ENCODE measurements at regions not wholly inside any gene's neighbourhood (a gene's known extent, or its start where the extent isn't known, plus 50 kb on each side); places are given as distances from the start of the nearest gene placed in this dataset.
"Not testable (repeated sequence)": the region's sequence is repeated elsewhere in the genome, so short reads cannot be mapped to it uniquely, and the experiment has no call there.

DNA sequence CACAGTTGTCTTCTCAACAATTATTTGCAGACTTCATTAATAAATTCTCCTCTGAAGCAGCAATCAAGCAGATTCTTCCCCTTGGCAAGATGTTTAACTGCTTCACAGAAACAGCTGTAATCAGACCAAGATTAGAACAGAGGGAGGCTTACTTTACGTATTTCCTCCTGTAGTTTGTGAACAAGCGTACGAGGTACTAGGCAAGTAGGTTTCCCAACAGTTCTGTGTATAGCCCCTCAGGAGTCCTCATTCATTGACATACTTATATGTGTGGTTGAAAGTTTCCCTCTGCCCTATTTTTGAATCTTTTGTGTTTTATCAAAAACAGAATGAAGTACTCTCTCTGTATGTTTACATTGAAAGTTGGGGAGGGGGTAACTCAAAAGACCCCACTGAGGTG is 128.0 kb downstream of the SPATA31D1 start:
- DNase-seq (ENCODE audit: low read depth) = no peak

DNA sequence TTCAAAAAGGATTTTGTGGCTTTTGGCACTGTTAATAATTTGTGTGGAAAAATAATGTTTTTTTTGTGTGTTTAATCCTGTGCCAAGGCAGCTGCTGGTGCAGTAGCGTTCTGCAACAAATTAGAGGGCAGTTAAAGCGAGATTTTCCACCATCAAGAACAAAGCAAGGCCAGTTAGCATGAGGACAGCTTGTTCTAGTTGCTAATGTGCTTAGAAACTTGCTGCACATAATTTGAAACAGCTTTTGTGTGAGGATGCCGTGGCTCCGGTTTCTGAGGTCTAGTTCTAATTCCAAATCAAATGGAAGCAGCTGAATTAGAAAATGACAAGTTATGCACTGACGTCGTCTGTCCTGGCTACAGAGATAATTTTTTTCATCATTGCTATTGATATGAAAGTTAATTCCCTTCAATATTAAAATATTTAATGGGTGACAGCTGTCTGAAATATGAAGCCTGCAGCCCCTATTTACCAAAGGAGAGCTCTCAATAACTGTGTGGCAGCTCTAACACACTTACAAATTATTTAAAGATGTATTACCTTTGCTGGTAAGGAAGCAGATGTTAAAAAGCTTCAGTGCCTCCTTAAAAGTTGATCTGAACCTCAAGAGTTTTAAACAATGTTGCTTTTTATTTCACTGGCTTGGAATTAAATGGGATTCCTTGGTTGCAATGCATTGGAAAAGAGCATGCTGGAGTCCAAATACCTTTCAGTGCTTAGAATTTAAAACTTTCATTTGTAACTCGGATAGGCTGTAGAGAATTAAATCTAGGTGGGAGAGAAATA is 128.6 kb downstream of the SPATA31D1 start:
- DNase-seq (ENCODE audit: low read depth) = peak; percentile 77

DNA sequence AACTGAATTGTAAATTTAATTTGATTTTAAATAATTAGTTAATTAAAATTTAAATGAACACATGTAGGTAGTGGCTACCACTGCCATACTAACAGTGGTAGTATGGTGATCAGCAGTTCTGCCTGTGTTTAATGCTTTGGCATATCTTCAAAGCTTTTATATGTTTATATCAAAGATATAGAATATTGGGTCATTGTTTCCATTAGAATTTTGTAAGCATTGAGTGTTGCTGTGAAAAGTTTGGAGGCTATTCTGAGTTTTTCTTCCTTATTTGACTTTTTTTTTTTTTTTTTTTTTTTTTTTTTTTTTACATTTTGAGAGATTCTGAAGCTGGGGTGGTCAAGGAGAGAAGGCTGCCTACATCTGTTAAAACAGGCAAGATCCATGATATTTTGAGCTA is 134.2 kb downstream of the SPATA31D1 start:
- DNase-seq (ENCODE audit: low read depth) = no peak

DNA sequence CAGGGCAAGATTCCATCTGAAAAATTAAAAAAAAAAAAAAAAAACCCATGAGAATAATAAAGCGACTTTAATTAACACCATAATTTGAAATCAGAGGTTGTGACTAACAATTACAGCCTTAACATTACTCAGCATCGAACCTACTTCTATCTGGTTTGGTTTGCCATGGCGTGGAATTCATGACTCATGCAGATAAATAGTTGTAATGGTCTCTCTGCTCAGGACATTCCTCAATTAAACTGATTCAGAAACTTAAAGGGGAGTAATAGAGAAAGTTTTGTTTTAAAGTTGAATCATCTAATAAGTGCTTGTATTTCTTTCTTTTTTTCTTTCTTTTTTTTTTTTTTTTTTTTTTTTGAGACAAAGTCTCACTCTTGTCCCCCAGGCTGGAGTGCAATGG is 135.5 kb downstream of the SPATA31D1 start:
- no peak for DNase-seq (ENCODE audit: low read depth)

DNA sequence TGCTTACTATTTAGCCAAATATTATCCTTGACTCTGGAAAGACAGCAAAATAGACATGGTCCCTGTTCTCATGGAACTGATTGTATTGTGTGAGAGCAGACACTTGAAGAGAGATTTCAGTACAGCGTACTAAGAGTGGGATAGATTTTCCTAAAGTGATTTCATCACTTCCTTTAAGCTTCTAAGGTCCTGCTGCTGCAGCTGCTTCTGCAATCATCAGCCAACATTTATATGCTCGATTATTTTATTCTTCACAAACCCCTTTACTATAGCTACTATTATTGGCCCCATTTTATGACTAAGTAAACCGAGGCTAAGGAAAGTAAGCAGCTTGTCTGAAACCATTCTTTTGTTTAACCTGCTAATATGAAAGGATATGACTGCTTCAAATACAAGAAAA is 137.7 kb downstream of the SPATA31D1 start:
- no peak for DNase-seq (ENCODE audit: low read depth)

DNA sequence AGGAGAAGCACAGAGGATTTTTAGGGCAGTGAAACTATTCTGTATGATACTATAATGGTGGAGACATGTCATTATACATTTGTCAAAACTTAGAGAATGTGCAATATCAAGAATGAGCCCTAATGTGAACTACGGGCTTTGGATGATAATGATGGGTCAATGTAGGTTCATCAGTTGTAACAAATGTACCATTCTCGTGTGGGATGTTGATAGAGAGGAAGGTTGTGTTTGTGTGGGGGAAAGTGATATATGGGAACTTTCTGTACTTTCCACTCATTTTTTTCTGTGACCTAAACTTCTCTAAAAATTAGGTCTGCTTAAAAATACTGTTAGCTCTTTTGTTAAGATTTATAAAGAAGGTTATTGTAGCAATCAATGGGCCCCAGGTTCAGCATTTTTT is 138.9 kb downstream of the SPATA31D1 start:
- no peak for DNase-seq (ENCODE audit: low read depth)

DNA sequence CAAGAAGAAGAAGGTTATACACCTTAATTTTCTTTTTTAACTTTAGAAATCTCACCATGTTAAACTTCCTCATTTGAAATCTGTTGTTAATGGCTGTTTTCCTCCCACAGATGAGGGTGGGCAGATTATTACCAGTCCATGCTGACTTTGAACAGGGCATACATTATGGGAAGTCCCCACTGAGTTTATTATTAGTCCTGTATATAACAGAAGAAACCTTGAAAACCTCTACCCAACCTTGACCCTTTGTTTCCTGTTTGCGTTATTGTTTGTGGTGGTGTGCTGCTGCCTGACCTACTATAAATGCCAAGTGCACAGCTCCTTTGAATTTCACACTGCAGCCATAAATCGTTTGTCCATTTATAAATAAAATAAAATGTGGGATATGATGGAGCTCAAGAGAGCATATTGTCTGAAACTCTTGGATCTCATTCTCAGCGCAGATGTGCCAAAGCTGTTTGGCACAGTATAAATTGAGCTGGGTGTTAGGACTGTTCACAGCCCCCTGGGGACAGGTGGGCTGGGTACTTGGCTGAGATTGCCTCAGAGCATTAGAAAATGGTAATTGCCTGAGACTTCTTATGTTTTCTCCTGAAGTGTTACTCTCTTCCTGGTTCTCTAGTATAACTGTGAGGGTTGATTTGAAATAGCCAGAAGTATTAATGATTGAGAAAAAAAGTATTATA is 139.6 kb downstream of the SPATA31D1 start:
- DNase-seq (ENCODE audit: low read depth) = no peak

DNA sequence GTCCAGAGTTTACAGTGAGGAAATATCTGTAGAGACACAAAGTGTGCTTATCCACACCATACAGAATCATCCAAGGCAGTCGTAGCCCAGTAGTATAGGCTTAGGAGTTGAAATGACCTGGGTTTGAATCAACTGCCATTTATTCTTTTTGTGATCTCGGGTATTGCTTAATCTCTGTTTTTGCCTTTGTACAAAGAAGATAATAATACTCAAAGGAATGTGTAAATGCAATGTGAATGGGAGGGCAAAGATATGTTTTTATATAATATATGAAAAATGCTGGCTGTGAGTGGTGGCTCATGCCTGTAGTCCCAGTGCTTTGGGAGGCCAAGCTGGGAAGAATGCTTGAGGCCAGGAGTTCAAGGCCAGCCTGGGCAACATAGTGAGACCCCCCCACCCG is 141.1 kb downstream of the SPATA31D1 start:
- DNase-seq (ENCODE audit: low read depth) = no peak

DNA sequence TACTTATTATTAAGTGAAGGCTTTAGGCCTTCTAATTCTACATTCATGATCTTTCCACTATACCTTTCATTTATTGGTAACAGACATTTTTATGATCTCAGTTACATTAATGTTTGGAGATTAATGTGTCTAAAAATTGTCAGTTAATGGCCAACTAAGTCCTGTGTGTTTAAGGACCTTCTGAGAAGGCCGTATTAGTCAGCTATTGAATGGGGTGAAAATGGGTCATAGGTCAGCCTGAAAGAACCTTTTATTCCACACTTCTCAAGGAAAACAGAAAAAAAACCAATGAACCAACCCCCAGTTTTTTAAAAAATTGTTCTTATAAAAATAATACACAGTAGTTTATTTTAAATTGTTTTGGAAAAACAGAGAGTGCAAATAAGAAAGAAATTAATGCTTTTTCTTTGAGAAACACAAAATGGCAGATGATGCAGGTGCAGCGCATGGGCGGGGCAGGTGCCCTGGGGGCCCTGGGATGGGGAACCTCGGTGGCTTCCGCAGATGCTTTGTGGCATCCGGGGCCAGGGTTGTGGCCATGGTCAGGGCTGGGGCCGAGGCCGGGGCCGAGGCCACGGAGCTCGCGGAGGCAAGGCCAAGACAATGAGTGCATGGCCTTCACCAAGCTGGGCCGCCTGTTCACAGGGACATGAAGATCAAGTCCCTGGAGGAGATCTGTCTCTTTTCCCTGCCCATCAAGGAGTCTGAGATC is 141.9 kb downstream of the SPATA31D1 start:
- no peak for DNase-seq (ENCODE audit: low read depth)

DNA sequence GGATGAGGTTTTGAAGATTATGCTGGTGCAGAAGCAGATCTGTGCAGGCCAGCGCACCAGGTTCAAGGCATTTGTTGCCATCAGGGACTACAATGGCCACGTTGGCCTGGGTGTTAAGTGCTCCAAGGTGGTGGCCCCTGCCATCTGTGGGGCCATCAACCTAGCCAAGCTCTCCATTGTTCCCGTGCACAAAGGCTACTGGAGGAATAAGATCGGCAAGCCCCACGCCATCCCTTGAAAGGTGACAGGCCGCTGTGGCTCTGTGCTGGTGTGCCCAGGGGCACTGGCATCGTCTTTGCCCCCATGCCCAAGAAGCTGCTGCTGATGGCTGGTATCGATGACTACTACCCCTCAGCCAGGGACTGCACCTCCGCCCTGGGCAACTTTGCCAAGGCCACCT is 142.5 kb downstream of the SPATA31D1 start:
- DNase-seq (ENCODE audit: low read depth) = no peak

DNA sequence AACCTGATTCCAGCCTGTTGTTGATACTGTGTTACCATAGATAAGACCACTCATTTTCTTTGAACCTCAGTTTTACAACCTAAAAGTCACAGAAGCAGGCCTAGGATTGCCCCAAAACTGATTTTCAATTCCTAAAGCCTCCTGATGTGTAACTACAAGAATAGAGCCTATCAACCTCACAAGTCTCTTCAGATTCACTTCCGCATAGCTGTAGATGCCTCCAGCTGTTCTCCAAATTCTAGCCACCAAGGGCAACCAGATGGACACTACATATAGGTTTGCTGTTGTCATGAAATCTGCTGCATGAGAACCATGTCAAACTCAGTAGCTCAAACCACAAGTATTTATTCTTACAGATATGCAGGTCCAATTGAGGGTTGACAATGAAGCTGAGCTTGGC is 143.5 kb downstream of the SPATA31D1 start:
- DNase-seq (ENCODE audit: low read depth) = no peak

DNA sequence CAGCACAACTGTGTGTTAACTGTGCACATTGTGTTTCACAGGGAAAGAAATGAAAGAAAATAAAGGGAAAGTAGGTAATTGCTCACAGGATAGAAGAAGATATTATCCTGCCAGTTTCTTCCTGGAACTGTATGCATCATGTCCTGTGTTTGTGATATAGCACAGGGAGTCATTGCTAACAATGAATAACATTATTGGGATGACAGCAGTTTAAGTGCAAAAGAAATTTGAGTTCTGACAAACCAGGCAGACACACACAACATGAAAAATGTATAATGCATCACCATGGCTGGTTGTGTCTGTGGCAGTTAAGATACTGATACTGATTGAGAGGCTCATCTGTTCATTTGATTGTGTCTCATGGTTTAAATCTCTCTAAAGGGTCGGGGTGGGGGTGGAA is 145.4 kb downstream of the SPATA31D1 start:
- no peak for DNase-seq (ENCODE audit: low read depth)

DNA sequence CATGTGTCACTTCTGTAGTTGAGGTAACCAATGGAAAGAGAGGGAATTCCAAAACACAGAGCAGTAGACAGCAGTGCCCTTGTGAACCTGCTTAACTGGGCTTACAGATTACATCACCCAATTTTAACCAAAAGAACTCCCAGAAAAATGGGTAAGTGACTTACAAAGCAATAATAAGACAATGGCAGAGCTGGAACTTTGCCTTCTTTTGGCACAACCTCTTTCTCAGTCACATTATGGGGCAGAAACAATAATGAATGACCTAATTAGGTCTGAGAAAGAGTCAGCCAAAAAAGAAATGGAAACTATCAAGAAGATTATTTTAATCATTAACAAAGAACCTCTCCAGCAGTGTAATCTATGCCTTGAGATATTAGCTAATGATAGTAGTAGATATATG is 146.5 kb downstream of the SPATA31D1 start:
- DNase-seq (ENCODE audit: low read depth) = no peak

DNA sequence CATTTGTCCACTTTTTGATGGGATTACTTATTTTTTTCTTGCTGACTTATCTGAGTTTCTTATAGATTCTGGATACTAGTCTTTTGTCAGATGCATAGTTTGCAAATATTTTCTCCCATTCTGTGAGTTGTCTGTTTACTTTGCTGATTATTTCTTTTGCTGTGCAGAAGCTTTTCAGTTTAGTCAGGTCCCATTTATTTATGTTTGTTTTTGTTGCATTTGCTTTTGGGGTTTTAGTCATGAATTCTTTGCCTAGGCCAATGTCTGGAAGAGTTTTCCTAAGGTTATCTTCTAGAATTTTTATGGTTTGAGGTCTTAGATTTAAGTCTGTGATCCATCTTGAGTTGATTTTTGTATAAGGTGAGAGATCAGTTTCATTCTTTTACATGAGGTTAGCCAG is 149.5 kb downstream of the SPATA31D1 start:
- not testable (repeated sequence) for DNase-seq (ENCODE audit: low read depth)

DNA sequence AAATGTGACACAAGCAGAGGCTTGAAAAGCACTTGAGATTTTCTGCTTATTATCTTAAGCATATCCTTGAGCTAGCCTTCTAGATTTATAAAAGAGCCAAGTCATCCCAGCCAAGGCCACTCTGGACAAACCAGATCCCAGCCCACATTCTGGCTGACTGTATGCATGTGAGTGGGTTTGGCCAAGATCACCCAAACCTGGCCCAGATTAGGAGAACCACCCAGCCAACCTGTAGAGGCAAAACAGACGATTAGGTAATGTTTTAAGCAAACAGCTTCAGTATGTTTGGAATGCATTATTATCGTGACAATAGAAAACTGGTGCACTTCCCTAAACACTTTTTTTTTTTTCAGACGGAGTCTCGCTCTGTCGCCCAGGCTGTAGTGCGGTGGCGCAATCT is 151.9 kb downstream of the SPATA31D1 start:
- no peak for DNase-seq (ENCODE audit: low read depth)

DNA sequence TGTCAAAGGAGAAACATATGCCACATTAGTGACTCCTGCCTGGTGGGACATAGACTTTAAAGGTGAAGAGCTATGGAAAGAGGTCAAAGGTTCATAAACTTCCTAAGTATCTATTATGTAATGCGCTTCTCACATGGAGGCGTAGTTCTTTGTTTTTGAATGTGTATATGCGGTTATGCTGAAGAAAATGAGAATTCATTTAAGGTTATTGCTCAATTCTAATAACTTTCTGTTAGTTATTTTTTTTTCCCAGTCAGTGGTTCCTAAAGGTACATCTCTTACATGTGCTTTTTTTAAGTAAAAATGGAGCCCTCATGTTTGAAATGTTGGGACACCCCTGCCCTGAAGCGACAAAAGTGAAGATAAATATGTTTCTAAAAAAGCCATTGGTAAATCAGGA is 156.2 kb downstream of the SPATA31D1 start:
- DNase-seq (ENCODE audit: low read depth) = no peak

DNA sequence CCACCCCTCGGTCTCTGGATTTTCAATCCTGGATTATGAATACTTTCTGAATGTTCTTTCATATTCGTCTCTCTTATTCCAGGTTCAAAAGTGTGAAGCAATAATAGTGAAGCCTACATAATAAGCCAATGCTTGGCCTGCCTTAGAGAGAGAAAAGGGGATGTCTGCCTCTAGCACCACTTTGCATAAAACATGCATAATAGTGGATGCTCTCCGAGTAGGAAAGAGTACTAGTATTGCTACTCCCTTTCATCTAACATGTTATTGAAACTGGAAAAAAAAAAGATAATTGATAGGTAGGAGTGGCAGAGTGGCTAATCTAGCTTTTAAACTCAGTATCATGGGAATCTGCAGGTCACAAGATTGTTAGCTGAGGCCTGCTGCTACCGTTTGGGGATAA is 158.1 kb downstream of the SPATA31D1 start:
- no peak for DNase-seq (ENCODE audit: low read depth)

DNA sequence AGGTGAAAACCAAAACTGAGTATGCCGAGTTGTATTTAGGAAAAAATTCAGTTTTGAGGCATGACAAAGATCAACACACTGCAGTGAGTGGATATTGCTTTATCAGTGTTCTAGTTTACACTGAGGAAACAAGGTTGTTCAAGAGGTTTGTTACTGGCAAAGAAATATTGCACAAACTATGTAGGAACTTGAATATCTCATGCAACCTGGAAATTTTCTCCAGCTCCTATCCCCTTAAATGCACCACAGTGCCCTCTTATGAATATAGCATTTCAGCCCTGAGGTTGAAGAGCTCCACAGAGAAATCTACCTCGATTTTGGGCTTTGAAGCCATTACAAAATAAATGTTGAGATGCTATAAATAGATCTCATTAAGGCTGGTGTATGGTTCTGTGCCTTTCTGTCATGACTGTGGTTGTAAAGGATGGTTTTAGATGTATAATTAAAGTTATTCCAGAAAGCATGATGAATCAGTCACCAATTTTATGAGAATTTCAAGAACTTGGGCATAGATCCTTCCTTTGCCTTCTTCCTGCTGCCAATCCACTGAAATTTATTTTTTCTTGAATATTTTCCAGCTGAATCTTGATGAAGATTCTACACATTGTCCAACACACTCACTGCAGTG is 159.3 kb downstream of the SPATA31D1 start:
- DNase-seq (ENCODE audit: low read depth) = no peak

DNA sequence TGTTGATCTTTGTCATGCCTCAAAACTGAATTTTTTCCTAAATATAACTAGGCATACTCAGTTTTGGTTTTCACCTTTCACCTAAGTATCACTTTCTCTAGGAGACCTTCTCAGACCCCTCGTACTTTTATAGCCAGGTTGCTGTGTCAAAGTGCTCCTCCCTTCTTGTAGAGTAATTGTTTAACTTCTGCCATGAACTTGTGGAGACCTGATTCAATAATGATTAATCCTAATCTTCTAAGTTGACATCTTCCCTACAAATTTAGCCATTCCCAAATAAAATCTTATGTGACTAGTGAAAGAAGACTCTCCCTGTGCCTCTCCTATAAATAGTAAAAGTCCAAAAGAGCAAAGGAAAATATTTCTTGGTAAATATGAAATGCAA is 159.8 kb downstream of the SPATA31D1 start:
- DNase-seq (ENCODE audit: low read depth) = no peak

DNA sequence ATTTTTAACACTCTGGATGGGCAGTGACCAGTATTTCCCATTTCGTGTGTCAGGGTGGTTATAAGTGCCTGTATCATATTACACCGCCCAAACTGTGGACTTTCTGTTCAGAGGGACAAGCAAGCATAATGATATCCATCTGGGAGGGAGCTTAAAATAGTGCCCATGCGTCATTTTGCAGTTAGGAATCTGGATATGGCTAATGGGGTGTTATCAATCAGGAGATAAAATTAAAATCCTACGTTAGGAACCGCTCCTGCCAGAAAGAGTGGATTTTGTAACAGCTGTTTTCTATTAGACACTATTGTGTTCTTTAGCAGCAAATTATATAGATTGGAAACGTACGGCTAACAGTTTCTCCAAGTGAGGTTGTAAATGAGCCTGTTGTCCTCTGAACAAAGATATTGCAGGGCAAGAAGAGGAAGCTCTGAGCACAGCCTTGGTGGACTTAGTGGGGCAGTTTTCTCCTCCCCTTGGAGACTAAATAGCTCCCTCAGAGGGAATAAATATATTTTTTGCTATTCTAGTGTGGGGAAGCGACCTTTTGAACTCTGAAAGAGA is 160.4 kb downstream of the SPATA31D1 start:
- DNase-seq (ENCODE audit: low read depth) = peak; percentile 25

DNA sequence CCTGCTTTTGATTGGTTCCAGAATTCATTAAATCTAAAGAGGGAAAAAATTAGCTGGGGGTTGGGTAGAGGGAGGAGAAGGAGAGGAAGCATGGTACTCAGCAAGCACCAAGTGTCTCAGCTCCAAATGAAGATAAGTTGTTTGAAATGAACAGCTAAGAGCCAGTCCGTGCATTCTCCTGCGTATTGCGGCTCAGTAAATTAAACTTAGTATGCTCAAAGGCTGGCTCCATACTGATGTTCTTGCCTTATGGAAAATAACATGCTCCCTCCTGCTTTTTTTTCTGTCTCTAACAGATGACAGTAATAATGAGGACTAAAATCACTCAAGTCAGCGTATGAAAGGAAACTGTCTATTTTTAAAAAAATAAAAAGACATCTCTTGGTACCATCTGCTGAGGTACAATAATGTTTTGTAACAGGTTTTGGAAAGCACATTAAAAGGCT is 161.0 kb downstream of the SPATA31D1 start:
- DNase-seq (ENCODE audit: low read depth) = no peak

DNA sequence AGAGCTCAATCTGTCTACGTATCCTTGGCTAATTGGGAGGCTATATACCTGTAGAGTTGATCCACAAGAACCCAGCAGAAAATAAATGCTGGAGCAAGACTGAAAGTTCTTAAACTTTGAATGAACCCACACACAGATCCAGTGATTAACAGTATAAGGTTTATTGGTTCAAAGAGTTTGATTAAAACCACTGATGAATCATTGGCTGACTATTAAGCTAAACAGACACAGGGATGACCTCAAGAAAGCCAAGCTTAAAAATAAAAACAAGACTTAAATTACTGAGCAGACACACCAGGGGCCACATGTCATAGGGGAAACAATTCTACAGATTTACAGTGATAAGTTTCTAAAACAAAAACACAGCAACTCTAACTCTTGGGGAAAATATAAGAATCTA is 163.6 kb downstream of the SPATA31D1 start:
- DNase-seq (ENCODE audit: low read depth) = no peak

Data from forelimb muscle (tissue), 1 donor.